Large intestine (tissue), 3 donors: ENCODE measurements at regions not wholly inside any gene's neighbourhood (a gene's known extent, or its start where the extent isn't known, plus 50 kb on each side); places are given as distances from the start of the nearest gene placed in this dataset.

Experiments used
- DNase-seq, 2 donors: peaks; one replicate each; pipeline versions ENCODE4 v3.0.0 to v3.0.0-alpha.2; 2013
- H3K27ac ChIP-seq: one replicate; pipeline ENCODE4 v1.5.1; 2013; ENCODE audit warnings: low read length
- H3K27me3 ChIP-seq: 2 replicates; pipeline ENCODE4 v1.6.1; 2013; ENCODE audit warnings: low read length; ENCODE audit not compliant: control insufficient read depth, insufficient read depth
- H3K36me3 ChIP-seq: 2 replicates; pipeline ENCODE4 v1.6.1; 2013; ENCODE audit warnings: low read length; ENCODE audit not compliant: control insufficient read depth, insufficient read depth
- H3K4me1 ChIP-seq: one replicate; pipeline ENCODE4 v1.6.1; 2013; ENCODE audit warnings: low read length; ENCODE audit not compliant: control insufficient read depth, insufficient read depth
- H3K4me3 ChIP-seq: one replicate; pipeline ENCODE4 v1.5.1; 2013; ENCODE audit warnings: low read length
- H3K9me3 ChIP-seq: one replicate; pipeline ENCODE4 v1.6.1; 2013; ENCODE audit warnings: mild to moderate bottlenecking, low read depth, low read length, moderate library complexity; ENCODE audit not compliant: control insufficient read depth
- WGBS: methylation state at CpG from one replicate; pipeline ENCODE4 v1.1.5; 2013; ENCODE audit warnings: low lambda C conversion rate; ENCODE audit not compliant: insufficient coverage; 5-methylcytosine and 5-hydroxymethylcytosine counted together

- Histone ChIP-seq H3K4me3 (no peak overlapping the region), H3K4me1 (peaks cover 32% of the 10 kb centered on the region), H3K36me3 (no peaks in the 10 kb centered on the region), H3K27ac (peak overlapping the region; percentile 60), H3K27me3 (no peaks in the 10 kb centered on the region), H3K9me3 (peaks cover 6% of the 10 kb centered on the region)
- peak; percentile 76 to 78 for DNase-seq
- WGBS = 51% methylated on average over 3 of the region's 22 CpGs
These were observed 162.6 kb upstream of the IRF2BP2 start for GRCh38 chr1:234772345-234773147.

- peak in 1 of 2 donors; percentile 34 for DNase-seq
- H3K27ac ChIP-seq = peak overlapping the region; percentile 60
- no CpG with 5 or more reads among the region's 10 CpGs for WGBS
- no peak overlapping the region for H3K4me3 ChIP-seq
- peaks cover 6% of the 10 kb centered on the region for H3K9me3 ChIP-seq
- H3K4me1 ChIP-seq = peaks cover 34% of the 10 kb centered on the region
- H3K36me3 ChIP-seq = no peaks in the 10 kb centered on the region
- H3K27me3 ChIP-seq = no peaks in the 10 kb centered on the region
These were observed 161.8 kb upstream of the IRF2BP2 start for GRCh38 chr1:234771642-234772344.

- Histone ChIP-seq H3K27me3 (no peaks in the 10 kb centered on the region), H3K27ac (no peak overlapping the region), H3K4me1 (peaks cover 34% of the 10 kb centered on the region), H3K4me3 (no peak overlapping the region), H3K36me3 (no peaks in the 10 kb centered on the region), H3K9me3 (peaks cover 6% of the 10 kb centered on the region)
- 93% methylated on average over 3 of the region's 9 CpGs for WGBS
- no peak for DNase-seq
These were observed 161.1 kb upstream of the IRF2BP2 start for GRCh38 chr1:234770924-234771540.

DNA sequence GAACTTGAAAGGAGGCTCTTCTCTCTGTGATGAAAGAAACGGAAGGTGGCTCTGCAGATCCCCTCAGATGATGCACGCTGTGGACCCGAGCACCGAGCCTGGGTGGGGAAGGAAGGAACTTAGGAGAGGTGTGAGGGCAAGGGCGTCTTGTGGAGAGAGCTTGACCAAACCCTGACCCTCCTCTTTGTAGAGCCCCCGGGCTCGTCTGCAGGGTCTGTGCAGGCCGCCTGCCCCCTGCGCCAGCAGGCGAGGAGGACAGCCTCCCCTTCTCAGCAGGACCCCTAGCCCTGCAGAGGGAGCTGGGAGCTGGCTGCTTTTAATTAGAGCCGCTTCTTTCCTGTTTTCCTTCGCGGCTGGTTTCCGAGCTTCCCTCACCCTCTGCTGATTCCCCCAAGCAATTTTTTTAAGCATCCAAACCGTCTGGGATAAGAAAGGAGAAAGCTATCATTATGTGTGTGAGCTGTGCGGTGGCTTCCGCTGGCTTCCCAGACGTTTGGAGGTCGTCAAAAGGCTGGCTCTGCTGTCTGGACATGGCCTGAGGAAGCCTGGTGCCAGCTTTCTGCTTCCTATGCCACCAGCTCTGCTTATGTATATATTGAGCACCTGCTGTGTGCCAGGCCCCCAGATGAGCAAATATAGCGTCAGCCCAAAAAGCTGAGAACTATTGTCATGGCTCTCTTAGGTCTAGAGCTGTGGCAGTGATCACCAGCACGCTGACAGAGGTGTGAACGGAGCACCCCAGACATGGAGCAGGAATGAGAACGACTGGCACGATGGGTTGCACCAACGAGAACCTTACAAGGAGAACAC, 160.2 kb upstream of the IRF2BP2 start:
- H3K36me3 ChIP-seq = no peaks in the 10 kb centered on the region
- H3K27ac ChIP-seq = peak overlapping the region; percentile 81
- H3K4me1 ChIP-seq = peaks cover 34% of the 10 kb centered on the region
- no peak overlapping the region for H3K4me3 ChIP-seq
- no CpG with 5 or more reads among the region's 25 CpGs for WGBS
- no peak for DNase-seq
- H3K27me3 ChIP-seq = no peaks in the 10 kb centered on the region
- peaks cover 6% of the 10 kb centered on the region for H3K9me3 ChIP-seq

GRCh38 chr1:234769284-234769985, 159.5 kb upstream of the IRF2BP2 start:
- Histone ChIP-seq H3K27ac (peak overlapping the region; percentile 81), H3K9me3 (peaks cover 6% of the 10 kb centered on the region), H3K27me3 (no peaks in the 10 kb centered on the region), H3K36me3 (no peaks in the 10 kb centered on the region), H3K4me3 (no peak overlapping the region), H3K4me1 (peaks cover 34% of the 10 kb centered on the region)
- no peak for DNase-seq
- 91% methylated on average over 4 of the region's 13 CpGs for WGBS

DNA sequence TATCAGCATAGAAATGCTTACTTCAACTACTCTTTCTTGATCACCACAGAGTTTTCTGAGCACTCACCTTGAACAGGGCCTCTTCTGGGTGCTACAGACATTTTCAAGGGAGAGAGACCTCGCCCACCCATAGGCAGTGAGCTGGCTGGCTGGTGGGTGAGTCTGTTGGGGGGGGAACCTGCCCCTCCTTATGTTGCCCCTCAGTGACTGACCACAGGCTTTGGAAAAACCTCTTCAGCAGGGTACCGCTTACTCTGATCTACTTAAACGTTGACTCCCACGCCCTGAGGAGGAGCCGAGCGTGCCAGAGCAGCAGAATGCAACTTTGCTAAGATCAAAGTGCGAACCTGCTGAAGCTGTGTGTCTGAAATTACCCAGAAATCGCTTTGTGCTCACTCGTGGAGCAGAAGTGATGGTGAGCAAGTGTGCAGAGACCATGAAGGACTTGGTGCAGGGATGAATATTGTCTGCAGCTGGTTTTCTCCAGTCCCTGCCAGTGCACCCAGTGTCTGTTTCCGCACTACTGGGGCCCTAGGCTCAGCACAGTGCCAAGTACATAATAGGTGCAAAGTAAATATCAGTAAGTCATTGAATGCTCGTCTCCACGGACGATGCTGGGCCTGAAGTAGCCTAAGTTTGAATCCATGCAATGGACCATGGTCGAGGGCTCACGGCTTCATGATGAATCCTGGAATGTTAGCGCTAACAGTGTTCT, 158.7 kb upstream of the IRF2BP2 start:
- peak overlapping the region; percentile 81 for H3K27ac ChIP-seq

DNA sequence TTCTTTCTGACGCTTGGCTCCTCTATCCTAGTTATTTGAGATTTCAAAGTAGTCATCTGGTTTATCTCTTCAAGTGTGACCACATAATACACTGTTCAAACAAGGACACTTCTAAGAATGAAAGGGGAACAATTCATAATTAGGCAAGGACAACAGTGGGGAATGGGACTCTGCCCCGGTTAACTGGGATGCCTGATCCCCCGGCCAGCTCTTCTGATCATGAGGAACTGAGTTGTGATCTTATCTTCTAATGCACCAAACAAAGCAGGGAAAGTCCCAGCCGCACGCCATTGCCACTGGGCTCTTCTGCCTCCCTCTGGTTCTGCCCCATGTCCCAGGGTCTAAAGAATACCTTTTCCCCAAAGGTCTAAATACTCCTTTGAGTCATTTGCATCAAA, 158.2 kb upstream of the IRF2BP2 start:
- WGBS = no CpG with 5 or more reads among the region's 5 CpGs
- no peak for DNase-seq
- Histone ChIP-seq H3K4me1 (peaks cover 34% of the 10 kb centered on the region), H3K9me3 (no peaks in the 10 kb centered on the region), H3K4me3 (no peak overlapping the region), H3K27ac (peak overlapping the region; percentile 81), H3K27me3 (no peaks in the 10 kb centered on the region), H3K36me3 (no peaks in the 10 kb centered on the region)

More for the DNA sequence above, 158.7 kb upstream of the IRF2BP2 start:
- no CpG with 5 or more reads among the region's 16 CpGs for WGBS
- no peaks in the 10 kb centered on the region for H3K27me3 ChIP-seq
- H3K9me3 ChIP-seq = peaks cover 5% of the 10 kb centered on the region
- no peaks in the 10 kb centered on the region for H3K36me3 ChIP-seq
- H3K4me1 ChIP-seq = peaks cover 34% of the 10 kb centered on the region
- DNase-seq = peak; percentile 72 to 89
- no peak overlapping the region for H3K4me3 ChIP-seq

GRCh38 chr1:234765672-234766071, 155.7 kb upstream of the IRF2BP2 start:
- H3K27me3 ChIP-seq = no peaks in the 10 kb centered on the region
- no CpG with 5 or more reads among the region's 1 CpG for WGBS
- peaks cover 25% of the 10 kb centered on the region for H3K4me1 ChIP-seq
- no peak overlapping the region for H3K27ac ChIP-seq
- H3K36me3 ChIP-seq = no peaks in the 10 kb centered on the region
- no peak for DNase-seq
- no peaks in the 10 kb centered on the region for H3K9me3 ChIP-seq
- no peak overlapping the region for H3K4me3 ChIP-seq

DNA sequence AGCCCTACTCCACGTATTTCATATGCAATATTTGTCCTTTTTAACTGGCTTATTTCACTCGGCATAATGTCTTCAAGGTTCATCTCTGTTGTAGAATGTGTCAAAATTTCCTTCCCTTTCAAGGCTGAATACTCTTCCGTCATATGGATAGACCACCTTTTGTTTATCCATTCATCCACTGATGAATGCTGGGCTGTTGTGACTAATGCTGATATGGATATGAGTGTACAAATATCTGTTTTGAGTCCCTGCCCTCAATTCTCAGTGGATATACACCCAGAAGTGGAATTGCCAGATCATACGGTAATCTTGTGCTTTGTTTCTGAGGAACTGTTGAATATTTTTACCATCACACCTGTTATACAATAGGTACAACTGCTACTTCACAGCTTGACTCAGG, 155.2 kb upstream of the IRF2BP2 start:
- Histone ChIP-seq H3K27me3 (no peaks in the 10 kb centered on the region), H3K9me3 (no peaks in the 10 kb centered on the region), H3K4me3 (no peak overlapping the region), H3K36me3 (no peaks in the 10 kb centered on the region), H3K4me1 (peaks cover 25% of the 10 kb centered on the region), H3K27ac (no peak overlapping the region)
- 100% methylated on average over 1 of the region's 4 CpGs for WGBS
- DNase-seq = no peak
